H1 (cell line): ENCODE measurements at regions not wholly inside any gene's neighbourhood (a gene's known extent, or its start where the extent isn't known, plus 50 kb on each side); places are given as distances from the start of the nearest gene placed in this dataset.

Experiments
- BRCA1 ChIP-seq: IDR thresholded peaks from 2 replicates; pipeline ENCODE4 v1.6.1; 2012; ENCODE audit warnings: low read depth, low read length, improper control_type of control experiment
- EP300 ChIP-seq, 2 experiments: IDR thresholded peaks; 1 replicate in 1 of 2; 2 replicates in 1 of 2; pipeline ENCODE4 v1.6.1; 2011 to 2012; ENCODE audit warnings: low read depth in 2 of 2, low read length in 2 of 2, mild to moderate bottlenecking in 2 of 2, borderline replicate concordance in 1 of 2, inconsistent platforms in 1 of 2, moderate library complexity in 1 of 2
- EZH2 ChIP-seq: fragments of 200-600 bp; sonication (generic); IDR thresholded peaks from 2 replicates; pipeline ENCODE4 v1.7.1; 2012; ENCODE audit warnings: low read depth, mild to moderate bottlenecking, moderate library complexity, low read length, inconsistent platforms; ENCODE audit not compliant: severe bottlenecking
- HDAC6 ChIP-seq: IDR thresholded peaks from one replicate; pipeline ENCODE4 v1.7.1; 2012; ENCODE audit warnings: low read depth, mild to moderate bottlenecking, inconsistent platforms, low read length, moderate library complexity
- JUN ChIP-seq: IDR thresholded peaks from 2 replicates; pipeline ENCODE4 v1.6.1; 2011; ENCODE audit warnings: low read depth, mild to moderate bottlenecking, improper control_type of control experiment, low read length
- TAF7 ChIP-seq: optimal IDR thresholded peaks from 2 replicates; pipeline ENCODE3; 2011; ENCODE audit warnings: low read depth, mild to moderate bottlenecking, inconsistent platforms, low read length, moderate library complexity, borderline replicate concordance

- TF ChIP-seq TAF7 (no peak), JUN (no peak), EZH2 (no peak), HDAC6 (no peak), BRCA1 (no peak), EP300 (IDR thresholded peaks at IDR 0.05; ENCODE audit: borderline replicate concordance in 1 of 2, low read depth in 2 of 2, low read length in 2 of 2) (no peak)
- TF ChIP-seq, all 59 proteins: peak for 0
These were observed 128.1 kb downstream of the ACTL7B start (continued) for GRCh38 chr9:108727580-108728111.
